Nephron (organoid): ENCODE measurements at regions not wholly inside any gene's neighbourhood (a gene's known extent, or its start where the extent isn't known, plus 50 kb on each side); places are given as distances from the start of the nearest gene placed in this dataset.

Experiments used
- H3K27ac Mint-ChIP-seq, 3 experiments: 2 replicates each; pipeline ENCODE4 v1.8.0; 2020; ENCODE audit warnings: mixed read lengths in 3 of 3, mild to moderate bottlenecking in 2 of 3, moderate library complexity in 1 of 3
- H3K27me3 Mint-ChIP-seq: 2 replicates; pipeline ENCODE4 v1.8.0; 2021; ENCODE audit warnings: low read depth, mild to moderate bottlenecking, moderate library complexity, mixed read lengths
- H3K36me3 Mint-ChIP-seq: 2 replicates; pipeline ENCODE4 v1.8.0; 2020; ENCODE audit warnings: low read depth, mixed read lengths
- H3K4me1 Mint-ChIP-seq: 2 replicates; pipeline ENCODE4 v1.8.0; 2020; ENCODE audit warnings: mixed read lengths
- H3K4me3 Mint-ChIP-seq, 3 experiments: 2 replicates each; pipeline ENCODE4 v1.8.0; 2020; ENCODE audit warnings: mild to moderate bottlenecking in 3 of 3, mixed read lengths in 3 of 3, moderate library complexity in 2 of 3
- H3K9me3 Mint-ChIP-seq: 2 replicates; pipeline ENCODE4 v1.8.0; 2020; ENCODE audit warnings: mixed read lengths
- CTCF ChIP-seq, 3 experiments: fragments of 200-600 bp; sonication (generic); IDR thresholded peaks; one replicate each; pipeline ENCODE4 v1.5.0; 2021; ENCODE audit warnings: antibody characterized with exemption in 3 of 3; ENCODE audit not compliant: unreplicated experiment in 3 of 3

GRCh38 chr1:82487778-82488177 lies 687.0 kb downstream of the ADGRL2 start:
- H3K27ac Mint-ChIP-seq = no peak overlapping the region
- peaks cover 10% of the 10 kb centered on the region for H3K9me3 Mint-ChIP-seq
- no peak overlapping the region for H3K4me3 Mint-ChIP-seq
- H3K4me1 Mint-ChIP-seq = peaks cover 27% of the 10 kb centered on the region
- H3K27me3 Mint-ChIP-seq = no peaks in the 10 kb centered on the region
- H3K36me3 Mint-ChIP-seq = peaks cover 5% of the 10 kb centered on the region
- TF ChIP-seq CTCF (IDR thresholded peaks at IDR 0.05; ENCODE audit: unreplicated experiment in 3 of 3) = no peak

GRCh38 chr1:82486969-82487368 lies 686.2 kb downstream of the ADGRL2 start:
- Mint-ChIP-seq H3K9me3 (peaks cover 5% of the 10 kb centered on the region), H3K27ac (no peak overlapping the region), H3K27me3 (no peaks in the 10 kb centered on the region), H3K36me3 (peaks cover under 1% of the 10 kb centered on the region), H3K4me1 (peaks cover 22% of the 10 kb centered on the region), H3K4me3 (no peak overlapping the region)
- no peak for TF ChIP-seq CTCF (IDR thresholded peaks at IDR 0.05; ENCODE audit: unreplicated experiment in 3 of 3)

GRCh38 chr1:82486468-82486867 lies 685.7 kb downstream of the ADGRL2 start:
- H3K4me1 Mint-ChIP-seq = peaks cover 21% of the 10 kb centered on the region
- peaks cover 5% of the 10 kb centered on the region for H3K9me3 Mint-ChIP-seq

GRCh38 chr1:82485591-82486369 lies 685.0 kb downstream of the ADGRL2 start:
- no peaks in the 10 kb centered on the region for H3K27me3 Mint-ChIP-seq
- peak overlapping the region in 2 of 3 experiments; percentile 21 to 45 for H3K27ac Mint-ChIP-seq
- TF ChIP-seq CTCF (IDR thresholded peaks at IDR 0.05; ENCODE audit: unreplicated experiment in 3 of 3) = no peak
- peaks cover 21% of the 10 kb centered on the region for H3K4me1 Mint-ChIP-seq
- peaks cover 3% of the 10 kb centered on the region for H3K9me3 Mint-ChIP-seq
- H3K4me3 Mint-ChIP-seq = no peak overlapping the region
- no peaks in the 10 kb centered on the region for H3K36me3 Mint-ChIP-seq

More at GRCh38 chr1:82486468-82486867, 685.7 kb downstream of the ADGRL2 start:
- H3K36me3 Mint-ChIP-seq = no peaks in the 10 kb centered on the region
- H3K27ac Mint-ChIP-seq = no peak overlapping the region
- H3K27me3 Mint-ChIP-seq = no peaks in the 10 kb centered on the region
- TF ChIP-seq CTCF (IDR thresholded peaks at IDR 0.05; ENCODE audit: unreplicated experiment in 3 of 3) = no peak
- no peak overlapping the region for H3K4me3 Mint-ChIP-seq

- Mint-ChIP-seq H3K36me3 (no peaks in the 10 kb centered on the region), H3K9me3 (no peaks in the 10 kb centered on the region), H3K4me1 (peaks cover 17% of the 10 kb centered on the region), H3K27me3 (no peaks in the 10 kb centered on the region), H3K27ac (no peak overlapping the region), H3K4me3 (no peak overlapping the region)
- no peak for TF ChIP-seq CTCF (IDR thresholded peaks at IDR 0.05; ENCODE audit: unreplicated experiment in 3 of 3)
Observed at GRCh38 chr1:82483146-82483545, 682.4 kb downstream of the ADGRL2 start.

GRCh38 chr1:82478916-82479315 lies 678.2 kb downstream of the ADGRL2 start:
- Mint-ChIP-seq H3K4me3 (no peak overlapping the region), H3K4me1 (no peaks in the 10 kb centered on the region), H3K36me3 (no peaks in the 10 kb centered on the region), H3K9me3 (peaks cover 2% of the 10 kb centered on the region), H3K27ac (no peak overlapping the region), H3K27me3 (no peaks in the 10 kb centered on the region)
- TF ChIP-seq CTCF (IDR thresholded peaks at IDR 0.05; ENCODE audit: unreplicated experiment in 3 of 3) = no peak
